ENCODE measurements at regions not wholly inside any gene's neighbourhood (a gene's known extent, or its start where the extent isn't known, plus 50 kb on each side); places are given as distances from the start of the nearest gene placed in this dataset.

DNA sequence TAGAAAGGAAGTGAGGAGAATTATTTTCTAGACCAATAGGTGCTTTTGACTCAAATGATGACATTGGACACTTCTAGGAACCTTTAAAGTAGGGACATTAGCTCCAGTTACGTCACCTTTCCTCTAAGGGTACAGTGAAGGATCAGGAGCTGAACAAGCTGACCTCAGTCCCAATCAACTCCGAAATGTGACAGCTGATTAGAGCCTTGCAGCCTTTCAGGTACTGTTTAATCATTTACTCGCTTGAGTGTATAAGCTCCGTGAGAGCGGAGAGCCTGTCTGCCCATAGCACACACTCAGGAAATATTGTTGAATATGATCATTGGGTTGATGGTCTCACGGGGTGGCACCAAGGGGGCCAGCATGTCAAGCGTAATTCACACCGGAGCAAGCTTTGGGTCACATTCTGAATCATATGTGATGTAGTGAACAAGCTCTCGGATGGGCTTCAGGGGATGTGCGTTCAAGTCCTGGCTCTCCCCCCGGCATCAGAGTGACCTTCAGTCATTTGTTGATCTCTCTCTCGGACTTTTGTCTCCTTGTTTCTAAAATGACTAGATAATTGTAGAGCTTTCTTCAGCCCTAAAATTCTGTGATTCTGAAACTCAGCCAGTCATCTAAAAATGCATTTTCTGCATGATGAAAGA, 141.9 kb downstream of the ZIC5 start:
- H3K9me3 Mint-ChIP-seq, result no peaks in the 10 kb centered on the region
- H3K27me3 Mint-ChIP-seq (ENCODE audit: low read depth), result no peaks in the 10 kb centered on the region
- no peak for TF ChIP-seq CTCF (conservative IDR thresholded peaks at IDR 0.05)
- H3K4me3 Mint-ChIP-seq, result no peak overlapping the region
- no peak for DNase-seq (ENCODE audit: low read depth, low spot score)
- H3K27ac Mint-ChIP-seq (ENCODE audit: unreplicated experiment), result peak overlapping the region; percentile 31
- H3K4me1 Mint-ChIP-seq, result peaks cover 1% of the 10 kb centered on the region
- no peaks in the 10 kb centered on the region for H3K36me3 Mint-ChIP-seq (ENCODE audit: low read depth)

GRCh38 chr13:99829161-99829560, 142.4 kb downstream of the ZIC5 start:
- Mint-ChIP-seq H3K36me3 (ENCODE audit: low read depth) (no peaks in the 10 kb centered on the region), H3K27ac (ENCODE audit: unreplicated experiment) (no peak overlapping the region), H3K27me3 (ENCODE audit: low read depth) (no peaks in the 10 kb centered on the region), H3K4me1 (no peaks in the 10 kb centered on the region), H3K4me3 (no peak overlapping the region), H3K9me3 (peaks cover 5% of the 10 kb centered on the region)
- DNase-seq (ENCODE audit: low read depth, low spot score), result no peak
- no peak for TF ChIP-seq CTCF (conservative IDR thresholded peaks at IDR 0.05)

- no peak overlapping the region for H3K27ac Mint-ChIP-seq (ENCODE audit: unreplicated experiment)
Observed at GRCh38 chr13:99828735-99829134, 142.8 kb downstream of the ZIC5 start.

DNA sequence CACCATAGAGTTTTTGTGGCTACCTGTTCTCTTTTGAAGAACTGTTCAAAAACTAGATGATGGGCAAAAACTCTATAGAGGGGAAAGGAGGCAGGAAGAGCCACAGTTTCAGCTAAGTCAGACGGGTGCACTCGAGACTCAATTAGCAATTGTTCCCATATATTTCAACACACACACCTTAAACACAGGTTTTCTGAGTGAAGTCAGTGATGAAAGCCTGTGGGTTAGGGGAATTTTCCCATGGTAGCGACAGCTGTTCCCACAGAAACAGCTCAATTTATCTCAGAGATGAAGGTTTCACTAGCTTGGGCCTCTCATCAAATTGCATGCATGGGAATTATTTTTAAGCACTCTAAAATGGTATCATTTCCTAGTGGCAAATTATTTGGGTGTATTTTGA, 143.4 kb downstream of the ZIC5 start:
- TF ChIP-seq CTCF (conservative IDR thresholded peaks at IDR 0.05), result no peak
- Mint-ChIP-seq H3K4me3 (no peak overlapping the region), H3K9me3 (peaks cover 5% of the 10 kb centered on the region), H3K4me1 (no peaks in the 10 kb centered on the region), H3K36me3 (ENCODE audit: low read depth) (peaks cover 5% of the 10 kb centered on the region), H3K27me3 (ENCODE audit: low read depth) (no peaks in the 10 kb centered on the region), H3K27ac (ENCODE audit: unreplicated experiment) (no peak overlapping the region)
- DNase-seq (ENCODE audit: low read depth, low spot score), result no peak

More at GRCh38 chr13:99828735-99829134, 142.8 kb downstream of the ZIC5 start:
- H3K4me1 Mint-ChIP-seq, result no peaks in the 10 kb centered on the region
- H3K9me3 Mint-ChIP-seq, result peaks cover 5% of the 10 kb centered on the region
- no peaks in the 10 kb centered on the region for H3K27me3 Mint-ChIP-seq (ENCODE audit: low read depth)
- H3K36me3 Mint-ChIP-seq (ENCODE audit: low read depth), result peaks cover 1% of the 10 kb centered on the region
- no peak overlapping the region for H3K4me3 Mint-ChIP-seq
- no peak for TF ChIP-seq CTCF (conservative IDR thresholded peaks at IDR 0.05)
- no peak for DNase-seq (ENCODE audit: low read depth, low spot score)

DNA sequence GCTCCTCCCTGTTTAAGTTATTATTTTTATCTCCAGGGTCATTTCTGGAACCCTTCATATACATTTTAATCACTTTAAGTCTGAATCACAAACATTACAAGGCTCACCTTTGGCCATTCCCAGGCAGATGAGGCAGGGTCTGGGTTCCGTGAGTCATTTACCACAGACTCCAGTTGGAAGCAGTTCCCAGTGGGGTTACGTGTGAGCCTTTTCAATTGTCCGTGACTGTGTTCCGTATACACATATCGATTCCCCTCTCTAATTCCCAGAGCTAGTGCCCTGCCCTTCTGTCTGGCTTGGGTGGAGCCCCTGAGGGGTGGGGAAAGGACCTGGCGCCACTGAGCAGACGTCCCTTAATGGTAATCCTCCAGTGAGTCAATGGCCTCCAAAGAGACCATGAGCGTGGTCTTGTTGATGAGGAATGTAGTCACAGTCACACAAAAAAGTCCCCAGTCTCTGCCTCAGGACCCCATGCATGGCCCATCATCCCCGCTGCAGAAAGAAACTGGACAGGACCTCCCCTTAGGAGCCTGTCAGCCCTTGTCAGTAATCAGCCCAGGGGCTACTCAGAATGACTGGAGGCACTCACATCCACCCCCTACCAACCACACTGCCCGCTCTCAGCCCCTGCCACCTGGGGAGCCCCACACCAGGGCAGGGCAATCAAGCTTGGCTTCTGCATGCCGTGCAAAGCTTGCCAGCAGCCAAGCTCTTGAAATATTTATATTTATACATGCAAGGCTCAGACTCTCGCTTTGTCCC, 144.4 kb downstream of the ZIC5 start:
- no peak overlapping the region for H3K27ac Mint-ChIP-seq (ENCODE audit: unreplicated experiment)
- peaks cover 5% of the 10 kb centered on the region for H3K36me3 Mint-ChIP-seq (ENCODE audit: low read depth)
- DNase-seq (ENCODE audit: low read depth, low spot score), result no peak
- H3K4me3 Mint-ChIP-seq, result no peak overlapping the region
- H3K4me1 Mint-ChIP-seq, result no peaks in the 10 kb centered on the region
- TF ChIP-seq CTCF (conservative IDR thresholded peaks at IDR 0.05), result no peak
- H3K27me3 Mint-ChIP-seq (ENCODE audit: low read depth), result no peaks in the 10 kb centered on the region
- H3K9me3 Mint-ChIP-seq, result peaks cover 5% of the 10 kb centered on the region
